ENCODE measurements at regions not wholly inside any gene's neighbourhood (a gene's known extent, or its start where the extent isn't known, plus 50 kb on each side); places are given as distances from the start of the nearest gene placed in this dataset.
"Not testable (repeated sequence)": the region's sequence is repeated elsewhere in the genome, so short reads cannot be mapped to it uniquely, and the experiment has no call there.

GRCh38 chr12:90585640-90586304 is 369.2 kb downstream of the CCER1 start:
- DNase-seq, result no peak

GRCh38 chr12:90576707-90577106 is 378.3 kb downstream of the CCER1 start:
- no peak for DNase-seq

DNA sequence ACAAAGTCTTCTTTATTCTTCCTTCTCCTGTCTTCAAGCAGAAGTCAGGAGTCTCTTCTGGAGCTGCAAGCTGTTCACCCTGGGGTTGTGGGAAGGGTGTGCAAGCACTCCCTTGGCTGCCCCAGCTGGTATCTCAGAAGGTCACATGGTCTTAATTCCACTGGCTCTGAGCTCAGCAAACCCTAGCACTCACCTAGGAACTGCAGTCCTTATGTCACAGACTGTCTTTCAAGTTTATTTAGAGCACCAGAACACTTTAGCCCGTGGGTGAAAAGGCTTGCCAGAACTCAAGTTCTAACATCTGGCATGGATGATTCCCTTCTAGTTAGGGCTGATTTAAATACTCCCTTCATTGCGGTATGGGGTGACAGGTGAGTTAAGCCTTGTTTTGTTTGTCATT is 379.0 kb downstream of the CCER1 start:
- DNase-seq, result no peak

DNA sequence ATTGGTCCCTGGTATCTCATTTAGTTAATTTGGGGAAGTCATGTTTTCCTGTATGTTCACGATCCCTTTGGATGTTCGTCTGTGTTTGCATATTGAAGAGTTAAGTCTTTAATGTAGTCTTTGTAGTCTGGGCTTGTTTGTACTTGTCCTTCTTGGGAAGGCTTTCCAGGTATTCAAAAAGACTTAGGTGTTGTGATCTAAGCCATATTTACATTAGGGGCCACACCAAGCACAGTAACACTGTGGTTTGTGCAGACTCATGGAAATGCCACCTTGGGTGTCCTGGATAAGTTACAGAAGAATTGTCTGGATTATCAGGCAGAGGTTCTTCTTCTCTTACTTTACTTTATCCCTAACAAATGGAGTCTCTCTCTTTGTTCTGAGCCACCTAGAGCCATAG is 380.3 kb downstream of the CCER1 start:
- no peak for DNase-seq

GRCh38 chr12:90572778-90573177 is 382.2 kb downstream of the CCER1 start:
- no peak for DNase-seq

DNA sequence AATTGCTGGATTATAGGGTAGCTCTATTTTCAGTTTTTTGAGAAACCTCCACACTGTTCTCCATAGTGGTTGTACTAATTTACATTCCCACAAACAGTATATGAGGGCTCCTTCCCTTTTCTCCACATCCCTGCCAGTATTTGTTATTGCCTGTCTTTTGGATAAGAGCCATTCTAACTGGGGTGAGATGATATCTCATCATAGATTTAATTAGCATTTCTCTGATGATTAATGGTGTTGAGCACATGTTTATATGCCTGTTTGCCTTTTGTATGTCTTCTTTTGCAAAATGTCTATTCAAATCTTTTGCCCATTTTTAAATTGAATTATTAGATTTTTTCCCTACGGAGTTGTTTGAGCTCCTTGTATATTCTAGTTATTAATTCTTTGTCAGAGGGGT is 385.3 kb downstream of the CCER1 start:
- no peak for DNase-seq

DNA sequence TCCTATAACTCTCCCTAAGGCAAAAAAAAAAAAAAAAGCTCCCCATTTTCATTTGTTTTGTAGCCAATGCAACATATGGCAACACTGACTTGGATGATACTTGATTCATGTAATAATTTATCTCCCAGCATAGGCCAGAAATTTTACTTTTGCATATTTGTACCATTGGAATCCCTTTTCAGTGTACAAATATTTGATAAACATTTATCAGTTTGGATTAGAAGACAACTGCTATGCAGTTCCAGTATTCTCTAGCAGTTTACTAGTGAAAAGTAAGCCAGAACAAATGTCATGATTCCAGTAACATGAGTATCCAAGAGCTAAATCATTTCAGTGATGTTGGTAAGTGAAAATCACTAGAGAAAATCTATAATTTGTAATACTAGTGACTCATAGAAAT is 392.3 kb downstream of the CCER1 start:
- no peak for DNase-seq

- DNase-seq, result no peak
These were observed 406.4 kb downstream of the CCER1 start for GRCh38 chr12:90548595-90548994.

- no peak for DNase-seq
These were observed 408.5 kb downstream of the CCER1 start for GRCh38 chr12:90546511-90546910.

- no peak for DNase-seq
These were observed 411.1 kb downstream of the CCER1 start for GRCh38 chr12:90543841-90544240.

DNA sequence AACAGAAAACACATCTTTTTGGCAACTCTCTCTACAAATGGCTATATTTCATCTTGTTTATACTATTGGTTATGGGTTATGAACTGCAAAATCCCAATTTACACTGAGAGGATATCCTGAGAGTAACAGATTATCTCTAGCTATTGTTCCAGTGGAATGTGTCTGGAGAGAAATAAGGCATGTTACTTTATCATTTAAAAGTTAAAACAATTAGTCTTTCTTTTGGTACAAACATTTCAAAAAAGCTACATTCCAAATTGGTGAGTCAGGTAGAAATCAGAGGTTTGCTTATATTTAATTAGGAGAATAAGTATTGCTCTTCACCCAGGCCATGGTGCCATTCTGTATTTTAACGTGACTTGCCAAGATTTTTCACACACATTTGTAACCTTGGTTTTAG is 411.6 kb downstream of the CCER1 start:
- DNase-seq, result no peak

DNA sequence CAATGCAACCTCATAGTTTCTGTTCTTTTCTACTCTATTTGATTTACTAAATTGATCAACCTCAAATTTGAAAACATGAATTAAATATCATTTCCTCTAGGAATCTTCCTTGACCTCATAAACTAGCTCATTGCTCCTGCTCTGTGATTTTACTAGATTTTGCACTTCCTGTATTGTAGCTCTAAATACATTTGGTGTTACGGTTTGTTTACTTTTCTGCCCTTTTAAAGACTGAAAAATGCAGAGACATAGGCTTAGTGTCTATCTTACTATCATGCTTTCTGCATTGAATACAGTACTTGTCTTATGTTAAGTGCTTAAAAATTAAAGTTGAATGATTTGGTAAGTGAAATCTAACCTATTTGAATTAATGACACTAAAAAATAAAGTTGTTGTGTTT is 412.1 kb downstream of the CCER1 start:
- DNase-seq, result not testable (repeated sequence)

DNA sequence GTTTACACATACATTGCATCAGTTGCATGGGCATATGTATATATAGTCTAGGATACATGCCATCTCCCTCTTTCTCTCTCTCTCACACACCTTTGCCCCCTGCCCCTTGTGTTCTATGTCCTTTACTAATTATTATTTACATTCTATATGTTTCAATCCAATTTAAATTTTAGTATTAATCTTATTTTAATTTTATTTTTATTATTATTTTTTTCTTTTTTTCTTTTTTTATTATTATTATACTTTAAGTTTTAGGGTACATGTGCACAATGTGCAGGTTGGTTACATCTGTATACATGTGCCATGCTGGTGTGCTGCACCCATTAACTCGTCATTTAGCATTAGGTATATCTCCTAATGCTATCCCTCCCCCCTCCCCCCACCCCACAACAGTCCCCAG is 421.1 kb downstream of the CCER1 start:
- DNase-seq, result not testable (repeated sequence)

DNA sequence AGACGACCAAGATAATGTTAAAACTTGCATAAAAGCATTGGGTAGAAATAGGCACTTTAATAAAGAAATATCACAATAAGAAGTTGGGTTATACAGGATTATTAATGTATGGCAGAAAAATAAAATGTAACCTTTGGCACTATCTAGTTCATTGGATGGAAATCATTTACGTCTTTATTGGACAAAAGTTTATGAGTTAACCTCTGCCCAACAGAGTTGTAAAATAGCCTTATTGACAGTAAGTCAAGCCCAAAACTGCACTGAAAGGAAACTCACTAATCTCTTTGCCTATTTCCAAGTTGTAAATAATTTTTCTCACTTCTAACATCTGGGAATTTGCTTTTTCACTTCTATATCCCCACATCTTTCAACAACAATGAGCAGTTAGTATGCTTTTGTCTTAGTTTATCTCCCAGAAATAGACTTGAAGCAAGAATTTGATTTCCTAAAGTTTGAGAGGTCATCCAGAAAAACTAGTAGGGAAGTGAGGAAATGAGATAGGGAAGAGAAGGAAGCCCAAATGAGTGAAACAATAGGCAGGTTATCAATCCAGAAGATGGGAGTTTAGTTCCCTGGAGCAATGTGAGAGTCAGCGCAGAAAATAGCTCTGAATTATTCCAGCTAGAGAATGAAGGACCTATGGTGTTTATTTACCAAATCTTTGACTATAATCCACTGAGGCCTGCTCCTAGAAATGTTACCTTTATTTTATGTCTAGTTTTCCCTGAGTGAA is 434.8 kb downstream of the CCER1 start:
- DNase-seq, result no peak

- no peak for DNase-seq
These were observed 435.7 kb downstream of the CCER1 start for GRCh38 chr12:90519285-90519684.

- no peak for DNase-seq
These were observed 439.5 kb downstream of the CCER1 start for GRCh38 chr12:90515199-90516175.

DNA sequence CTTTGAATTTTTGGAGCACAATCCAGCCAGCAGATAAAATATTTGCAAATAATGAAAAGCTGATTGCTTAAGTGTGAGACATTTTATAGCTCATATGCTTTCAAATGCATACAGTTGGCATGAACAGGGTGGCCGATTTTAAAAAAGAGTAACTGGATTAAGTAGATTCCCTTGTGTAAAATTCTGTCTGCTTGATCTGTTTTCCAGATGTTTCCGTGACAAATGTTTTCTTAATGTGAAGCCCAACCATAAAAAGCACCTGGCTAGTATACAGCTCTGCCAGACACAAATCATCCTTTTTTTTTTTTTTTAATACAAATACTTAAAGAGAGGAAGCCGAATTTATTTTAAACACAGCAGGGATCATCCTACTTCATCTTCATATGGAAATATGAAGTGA is 440.7 kb downstream of the CCER1 start:
- no peak for DNase-seq

DNA sequence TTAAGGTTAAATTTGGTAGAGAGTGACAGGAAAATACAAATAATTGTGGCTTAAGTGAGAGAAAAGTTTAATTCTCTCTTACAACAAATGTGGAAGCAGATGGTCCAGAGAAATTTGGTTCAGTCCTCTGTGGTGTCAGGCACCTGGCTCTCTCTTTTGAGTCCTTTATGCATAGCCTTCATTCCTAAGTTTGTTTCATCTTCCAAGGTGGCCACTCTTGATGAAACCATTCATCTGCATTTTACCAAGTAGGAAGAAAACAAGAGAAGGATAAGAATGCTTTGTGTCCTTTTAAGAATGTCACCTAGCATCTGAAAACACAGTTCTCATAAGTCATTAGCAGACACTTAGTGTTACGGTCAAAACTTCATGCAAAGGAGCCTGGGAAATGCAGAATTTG is 442.5 kb downstream of the CCER1 start:
- no peak for DNase-seq

GRCh38 chr12:90510948-90511347 is 444.0 kb downstream of the CCER1 start:
- DNase-seq, result no peak

DNA sequence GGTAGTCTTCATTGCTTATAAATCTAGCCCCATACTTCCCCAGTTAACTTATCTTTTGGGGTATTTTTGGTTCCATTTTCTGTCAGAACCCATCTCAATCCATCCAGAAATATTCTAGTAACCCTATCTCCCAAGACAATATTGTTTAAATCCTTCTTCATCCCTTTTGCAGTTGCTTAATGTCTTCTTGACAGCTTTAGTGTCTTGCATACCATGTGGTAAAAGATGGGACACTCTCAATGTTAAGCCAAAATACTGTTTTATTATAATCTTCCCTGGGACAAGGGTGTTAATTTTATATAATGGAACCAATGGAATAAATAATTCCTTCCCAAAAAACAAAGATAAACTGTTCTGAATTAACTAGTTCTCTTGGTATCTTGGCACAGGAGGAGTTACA is 450.2 kb downstream of the CCER1 start:
- DNase-seq, result no peak

DNA sequence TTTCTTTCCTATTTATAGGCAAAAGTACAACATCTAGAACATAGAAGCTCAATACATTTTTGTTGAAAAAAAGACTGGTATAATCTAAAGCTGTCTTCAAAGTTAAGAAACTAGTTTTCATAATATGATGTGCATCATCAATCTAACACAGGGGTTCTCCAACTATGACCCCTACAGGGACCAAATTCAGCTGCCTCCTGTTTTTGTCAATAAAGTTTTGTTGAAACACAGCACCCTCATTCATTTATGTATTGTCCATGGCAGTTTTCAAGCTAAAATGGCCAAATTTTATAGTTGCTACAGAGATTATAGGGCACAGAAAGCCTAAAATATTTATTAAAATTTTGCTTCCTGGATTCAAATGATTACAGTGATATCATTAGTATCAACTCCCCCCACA is 452.9 kb downstream of the CCER1 start:
- no peak for DNase-seq

GRCh38 chr12:90501412-90501811 is 453.6 kb downstream of the CCER1 start:
- no peak for DNase-seq

GRCh38 chr12:90499795-90500194 is 455.2 kb downstream of the CCER1 start:
- no peak for DNase-seq
